IMR-90 (cell line): ENCODE measurements at regions not wholly inside any gene's neighbourhood (a gene's known extent, or its start where the extent isn't known, plus 50 kb on each side); places are given as distances from the start of the nearest gene placed in this dataset.

ENCODE experiments used
- ATAC-seq: fragments of 200-7000 bp; cut with Tn5 transposase; 2 replicates; pipeline ENCODE4 v1.9.1; 2020; ENCODE audit warnings: low read depth, mild to moderate bottlenecking, moderate library complexity
- BruUV-seq: library from RNA; stranded (reverse); fragments of 400-500 nt; replicated peaks from 2 replicates; lab custom pipeline; 2021; lab: Mats Ljungman, UMichigan
- CTCF ChIA-PET: fragments of 300-600 bp; formaldehyde crosslinking; extraction: SDS; loops from one replicate; lab custom pipeline; 2021; ENCODE audit warnings: antibody characterized with exemption; lab: Yijun Ruan, JAX
- POLR2A ChIA-PET: fragments of 300-600 bp; sonication (Branson Sonifier 250); formaldehyde crosslinking; loops from one replicate; lab custom pipeline; 2022; ENCODE audit warnings: antibody characterized with exemption; ENCODE audit not compliant: unreplicated experiment; lab: Charles Lee
- DNase-seq: peaks from one replicate; pipeline ENCODE4 v3.0.0; 2013
- H2AFZ ChIP-seq: replicated peaks from 2 replicates; pipeline ENCODE3; 2013; ENCODE audit warnings: low read length, mild to moderate bottlenecking; ENCODE audit not compliant: poor library complexity
- H2AK5ac ChIP-seq: 2 replicates; pipeline ENCODE4 v1.6.1; 2013; ENCODE audit warnings: low read depth, low read length, inconsistent platforms
- H2AK9ac ChIP-seq: replicated peaks from 2 replicates; pipeline ENCODE3; 2013; ENCODE audit warnings: mild to moderate bottlenecking, low read depth, low read length, moderate library complexity; ENCODE audit not compliant: poor library complexity
- H2BK120ac ChIP-seq: 2 replicates; pipeline ENCODE4 v1.6.1; 2013; ENCODE audit warnings: low read depth, low read length, inconsistent platforms
- H2BK15ac ChIP-seq: 3 replicates; pipeline ENCODE4 v1.6.1; 2013; ENCODE audit warnings: low read depth, low read length, inconsistent platforms
- H2BK20ac ChIP-seq: 2 replicates; pipeline ENCODE4 v1.6.1; 2013; ENCODE audit warnings: low read depth, mild to moderate bottlenecking, inconsistent platforms, low read length, moderate library complexity
- H2BK5ac ChIP-seq: 2 replicates; pipeline ENCODE4 v1.6.1; 2013; ENCODE audit warnings: mild to moderate bottlenecking, low read depth, low read length, inconsistent platforms; ENCODE audit not compliant: poor library complexity, severe bottlenecking
- H3K14ac ChIP-seq: replicated peaks from 2 replicates; pipeline ENCODE4 v1.6.1; 2013; ENCODE audit warnings: low read depth, low read length, inconsistent platforms
- H3K18ac ChIP-seq: 2 replicates; pipeline ENCODE4 v1.6.1; 2013; ENCODE audit warnings: low read depth, low read length, control low read depth
- H3K23ac ChIP-seq: 2 replicates; pipeline ENCODE4 v1.6.1; 2013; ENCODE audit warnings: low read depth, low read length, inconsistent platforms
- H3K27ac ChIP-seq: 2 replicates; pipeline ENCODE4 v1.5.1; 2013; ENCODE audit warnings: mild to moderate bottlenecking, control low read depth, low read length; ENCODE audit not compliant: insufficient read depth
- H3K27me3 ChIP-seq: 2 replicates; pipeline ENCODE4 v1.6.1; 2013; ENCODE audit warnings: low read length; ENCODE audit not compliant: control insufficient read depth, insufficient read depth
- H3K36me3 ChIP-seq: 2 replicates; pipeline ENCODE4 v1.6.1; 2013; ENCODE audit warnings: low read length, mixed read lengths; ENCODE audit not compliant: control insufficient read depth, insufficient read depth
- H3K4ac ChIP-seq: 2 replicates; pipeline ENCODE4 v1.6.1; 2013; ENCODE audit warnings: low read depth, low read length, inconsistent platforms
- H3K4me1 ChIP-seq: 2 replicates; pipeline ENCODE4 v1.6.1; 2013; ENCODE audit warnings: low read length, mixed read lengths; ENCODE audit not compliant: control insufficient read depth, insufficient read depth
- H3K4me2 ChIP-seq: 2 replicates; pipeline ENCODE4 v1.6.1; 2013; ENCODE audit warnings: low read depth, mild to moderate bottlenecking, control low read depth, low read length, moderate library complexity
- H3K4me3 ChIP-seq: 2 replicates; pipeline ENCODE4 v1.5.1; 2013; ENCODE audit warnings: low read depth, mild to moderate bottlenecking, control low read depth, low read length, moderate library complexity; ENCODE audit not compliant: insufficient read depth
- H3K56ac ChIP-seq: 2 replicates; pipeline ENCODE4 v1.6.1; 2013; ENCODE audit warnings: low read length, inconsistent platforms; ENCODE audit not compliant: insufficient read depth; ENCODE audit errors: extremely low read depth
- H3K79me1 ChIP-seq, 2 experiments: 2 replicates each; pipeline ENCODE4 v1.6.1; 2013; ENCODE audit warnings: low read length in 2 of 2, inconsistent platforms in 1 of 2, low read depth in 1 of 2
- H3K9ac ChIP-seq: 2 replicates; pipeline ENCODE4 v1.6.1; 2013; ENCODE audit warnings: low read depth, low read length, control low read depth
- H3K9me1 ChIP-seq: 2 replicates; pipeline ENCODE4 v1.6.1; 2013; ENCODE audit warnings: low read length, inconsistent platforms; ENCODE audit not compliant: insufficient read depth
- H3K9me3 ChIP-seq: 2 replicates; pipeline ENCODE4 v1.6.1; 2013; ENCODE audit warnings: low read length; ENCODE audit not compliant: control insufficient read depth, insufficient read depth
- H4K20me1 ChIP-seq: 2 replicates; pipeline ENCODE4 v1.6.1; 2013; ENCODE audit warnings: low read length, inconsistent platforms; ENCODE audit not compliant: insufficient read depth
- H4K5ac ChIP-seq: 2 replicates; pipeline ENCODE4 v1.6.1; 2013; ENCODE audit warnings: mild to moderate bottlenecking, low read depth, low read length, control low read depth
- H4K8ac ChIP-seq, 2 experiments: 2 replicates each; pipeline ENCODE4 v1.6.1; 2013; ENCODE audit warnings: low read depth in 2 of 2, low read length in 2 of 2, control low read depth in 1 of 2, inconsistent platforms in 1 of 2
- H4K91ac ChIP-seq: 2 replicates; pipeline ENCODE4 v1.6.1; 2013; ENCODE audit warnings: low read depth, low read length, inconsistent platforms; ENCODE audit not compliant: insufficient read depth
- BHLHE40 ChIP-seq: fragments of 150-350 bp; IDR thresholded peaks from 2 replicates; pipeline ENCODE4 v1.6.1; 2016; ENCODE audit warnings: mild to moderate bottlenecking, low read depth, low read length
- CEBPB ChIP-seq: IDR thresholded peaks from 2 replicates; pipeline ENCODE4 v1.6.1; 2012; ENCODE audit warnings: low read depth, low read length, improper control_type of control experiment
- CTCF ChIP-seq: conservative IDR thresholded peaks from 2 replicates; pipeline ENCODE4 v1.5.1; 2012; ENCODE audit warnings: mild to moderate bottlenecking, low read depth, low read length, improper control_type of control experiment
- FOS ChIP-seq: fragments of 150-350 bp; IDR thresholded peaks from 2 replicates; pipeline ENCODE4 v1.6.1; 2016; ENCODE audit warnings: low read depth, low read length
- MAFK ChIP-seq: IDR thresholded peaks from 2 replicates; pipeline ENCODE4 v1.6.1; 2012; ENCODE audit warnings: low read depth, low read length, improper control_type of control experiment
- MAZ ChIP-seq: IDR thresholded peaks from 2 replicates; pipeline ENCODE4 v1.6.1; 2012; ENCODE audit warnings: low read depth, mild to moderate bottlenecking, low read length, improper control_type of control experiment, moderate library complexity, borderline replicate concordance
- MXI1 ChIP-seq: IDR thresholded peaks from 2 replicates; pipeline ENCODE4 v1.6.1; 2012; ENCODE audit warnings: low read depth, mild to moderate bottlenecking, low read length, moderate library complexity, borderline replicate concordance
- NFE2L2 ChIP-seq: fragments of 150-350 bp; IDR thresholded peaks from 2 replicates; pipeline ENCODE4 v1.6.1; 2016; ENCODE audit warnings: low read depth, mild to moderate bottlenecking, low read length
- POLR2A ChIP-seq: IDR thresholded peaks from 2 replicates; pipeline ENCODE4 v1.6.1; 2012; ENCODE audit warnings: mild to moderate bottlenecking, low read depth, low read length
- RCOR1 ChIP-seq: IDR thresholded peaks from 2 replicates; pipeline ENCODE4 v1.6.1; 2012; ENCODE audit warnings: mild to moderate bottlenecking, low read length, improper control_type of control experiment; ENCODE audit not compliant: insufficient replicate concordance
- RFX5 ChIP-seq: IDR thresholded peaks from 2 replicates; pipeline ENCODE4 v1.8.0; 2012; ENCODE audit warnings: low read depth, mild to moderate bottlenecking, low read length, moderate library complexity
- SMC3 ChIP-seq: fragments of 150-350 bp; IDR thresholded peaks from 2 replicates; pipeline ENCODE4 v1.6.1; 2016; ENCODE audit warnings: low read depth, mild to moderate bottlenecking, antibody characterized with exemption, low read length, moderate library complexity
- USF2 ChIP-seq: fragments of 150-350 bp; IDR thresholded peaks from 2 replicates; pipeline ENCODE4 v1.6.1; 2017; ENCODE audit warnings: mild to moderate bottlenecking, antibody characterized with exemption, low read length, low read depth
- WGBS, 2 experiments: methylation state at CpG; one replicate each; pipeline versions ENCODE4 v1.1.5 to v1.1.7; 2013; ENCODE audit warnings: missing lambda C conversion rate in 2 of 2; ENCODE audit not compliant: insufficient read length in 1 of 2; ENCODE audit errors: extremely low coverage in 2 of 2; 5-methylcytosine and 5-hydroxymethylcytosine counted together
- dilution Hi-C: fragments of 300-500 bp; cut with HindIII; formaldehyde crosslinking; loops from one replicate; pipeline ENCODE4 v1.14.3; 2018; ENCODE audit warnings: low sequenced_read_pairs; ENCODE audit not compliant: unreplicated experiment
- in situ Hi-C: fragments of 300-500 bp; cut with MboI; formaldehyde crosslinking; loops from 3 replicates; pipeline ENCODE4 v1.14.3; 2019; ENCODE audit warnings: low sequenced_read_pairs, inconsistent platforms, mixed read lengths
- intact Hi-C: fragments of 100-400 bp; cut with micrococcal nuclease; formaldehyde crosslinking; loops from 2 replicates; pipeline ENCODE4 v1.10.0; 2022

- Histone ChIP-seq H4K20me1 (no peaks in the 10 kb centered on the region), H4K8ac (no peak overlapping the region), H2BK15ac (peak overlapping the region; percentile 28; the same call in 1 of the 3 replicates), H3K56ac (no peak overlapping the region), H3K9ac (no peak overlapping the region), H3K4me3 (no peak overlapping the region), H3K4me1 (peaks cover 11% of the 10 kb centered on the region; the same call in 1 of the 2 replicates), H2BK20ac (peak overlapping the region; percentile 27; the same call in 1 of the 2 replicates), H3K9me3 (peaks cover 5% of the 10 kb centered on the region; the same call in 1 of the 2 replicates), H4K91ac (no peak overlapping the region), H2AK9ac (no peak overlapping the region), H3K23ac (no peak overlapping the region), H2BK5ac (peak overlapping the region; percentile 58), H3K27me3 (no peaks in the 10 kb centered on the region), H4K5ac (peak overlapping the region; percentile 38; the same call in 1 of the 2 replicates), H2AK5ac (no peak overlapping the region), H3K79me1 (no peaks in the 10 kb centered on the region), H2BK120ac (no peak overlapping the region; the same call in 1 of the 2 replicates), H3K27ac (no peak overlapping the region), H3K18ac (peak overlapping the region; percentile 76; the same call in 1 of the 2 replicates), H2AFZ (no peak overlapping the region), H3K4ac (no peak overlapping the region), H3K36me3 (no peaks in the 10 kb centered on the region), H3K4me2 (no peak overlapping the region), H3K9me1 (no peaks in the 10 kb centered on the region), H3K14ac (no peak overlapping the region)
- ChIA-PET POLR2A (no interaction called here), CTCF (no interaction called here)
- intact Hi-C loops = no loop called here
- in situ Hi-C loops = no loop called here
- no TSS peak for BruUV-seq
- no CpG with 5 or more reads among the region's 2 CpGs for WGBS, 2 experiments
- dilution Hi-C loops = no loop called here
- peak; percentile 89 for TF ChIP-seq CEBPB
- TF ChIP-seq BHLHE40 = no peak
- TF ChIP-seq MAFK = no peak
- no peak for TF ChIP-seq CTCF
- no peak for TF ChIP-seq RCOR1
- TF ChIP-seq FOS = no peak
- peak; percentile 35; the same call in 1 of the 2 replicates for TF ChIP-seq NFE2L2
- no peak for TF ChIP-seq USF2
- no peak for TF ChIP-seq RFX5
- no peak for TF ChIP-seq SMC3
- no peak for TF ChIP-seq MXI1
- no peak for TF ChIP-seq MAZ
- no peak for TF ChIP-seq POLR2A
- ATAC-seq = no peak
- DNase-seq = peak; percentile 54
These were observed 256.7 kb upstream of the RBBP8 start for GRCh38 chr18:22676423-22676822.
